ENCODE measurements at regions not wholly inside any gene's neighbourhood (a gene's known extent, or its start where the extent isn't known, plus 50 kb on each side); places are given as distances from the start of the nearest gene placed in this dataset.

GRCh38 chr1:88168126-88168525 is 515.9 kb upstream of the PKN2 start:
- no peak overlapping the region for H3K27ac ChIP-seq

GRCh38 chr1:88169139-88169538 is 514.9 kb upstream of the PKN2 start:
- TF ChIP-seq CTCF (IDR thresholded peaks at IDR 0.05) (no peak), ZFX (IDR thresholded peaks at IDR 0.05; ENCODE audit: borderline replicate concordance) (no peak)

More at GRCh38 chr1:88168126-88168525, 515.9 kb upstream of the PKN2 start:
- TF ChIP-seq CTCF (IDR thresholded peaks at IDR 0.05) (no peak), ZFX (IDR thresholded peaks at IDR 0.05; ENCODE audit: borderline replicate concordance) (no peak)

GRCh38 chr1:88169939-88170338 is 514.1 kb upstream of the PKN2 start:
- TF ChIP-seq ZFX (IDR thresholded peaks at IDR 0.05; ENCODE audit: borderline replicate concordance) (no peak), CTCF (IDR thresholded peaks at IDR 0.05) (no peak)
- no peak overlapping the region for H3K27ac ChIP-seq

More at GRCh38 chr1:88169139-88169538, 514.9 kb upstream of the PKN2 start:
- H3K27ac ChIP-seq = no peak overlapping the region

GRCh38 chr1:88175120-88175630 is 508.9 kb upstream of the PKN2 start:
- no peak for TF ChIP-seq CTCF (IDR thresholded peaks at IDR 0.05)
- no peak for TF ChIP-seq ZFX (IDR thresholded peaks at IDR 0.05; ENCODE audit: borderline replicate concordance)
- no peak overlapping the region for H3K27ac ChIP-seq

- TF ChIP-seq ZFX (IDR thresholded peaks at IDR 0.05; ENCODE audit: borderline replicate concordance) (no peak), CTCF (IDR thresholded peaks at IDR 0.05) (no peak)
- no peak overlapping the region for H3K27ac ChIP-seq
Measured at GRCh38 chr1:88175631-88176226, 508.3 kb upstream of the PKN2 start.

GRCh38 chr1:88179943-88180342 is 504.1 kb upstream of the PKN2 start:
- no peak overlapping the region for H3K27ac ChIP-seq
- no peak for TF ChIP-seq ZFX (IDR thresholded peaks at IDR 0.05; ENCODE audit: borderline replicate concordance)
- no peak for TF ChIP-seq CTCF (IDR thresholded peaks at IDR 0.05)

- TF ChIP-seq ZFX (IDR thresholded peaks at IDR 0.05; ENCODE audit: borderline replicate concordance) (no peak), CTCF (IDR thresholded peaks at IDR 0.05) (peak; percentile 99)
Measured at GRCh38 chr1:88180449-88181108, 503.5 kb upstream of the PKN2 start.

More at GRCh38 chr1:88180449-88181108, 503.5 kb upstream of the PKN2 start:
- no peak overlapping the region for H3K27ac ChIP-seq
